HG03354 (cell line): ENCODE measurements at regions not wholly inside any gene's neighbourhood (a gene's known extent, or its start where the extent isn't known, plus 50 kb on each side); places are given as distances from the start of the nearest gene placed in this dataset.
"Not testable (repeated sequence)": the region's sequence is repeated elsewhere in the genome, so short reads cannot be mapped to it uniquely, and the experiment has no call there.

Experiments used
- ATAC-seq: cut with Tn5 transposase; IDR thresholded peaks from one replicate; pipeline ENCODE4 v1.9.1; 2021; ENCODE audit warnings: mild to moderate bottlenecking; ENCODE audit not compliant: unreplicated experiment, poor library complexity, severe bottlenecking

GRCh38 chrX:44785652-44786051 is 58.2 kb upstream of the DUSP21 start:
- no peak for ATAC-seq

- ATAC-seq: no peak
Observed at GRCh38 chrX:44784241-44784640, 59.6 kb upstream of the DUSP21 start.

- no peak for ATAC-seq
Observed at GRCh38 chrX:44778254-44778653, 65.6 kb upstream of the DUSP21 start.

- ATAC-seq: no peak
Observed at GRCh38 chrX:44775726-44776125, 68.1 kb upstream of the DUSP21 start.

- ATAC-seq: not testable (repeated sequence)
Observed at GRCh38 chrX:44774066-44774465, 69.8 kb upstream of the DUSP21 start.

GRCh38 chrX:44770121-44770520 is 73.7 kb upstream of the DUSP21 start:
- no peak for ATAC-seq

GRCh38 chrX:44767308-44767707 is 76.5 kb upstream of the DUSP21 start:
- ATAC-seq: no peak

GRCh38 chrX:44765556-44765955 is 78.3 kb upstream of the DUSP21 start:
- ATAC-seq: no peak

GRCh38 chrX:44747969-44748368 is 95.9 kb upstream of the DUSP21 start:
- no peak for ATAC-seq

- no peak for ATAC-seq
Observed at GRCh38 chrX:44747317-44747716, 96.5 kb upstream of the DUSP21 start.

- no peak for ATAC-seq
Observed at GRCh38 chrX:44744799-44745198, 99.0 kb upstream of the DUSP21 start.

GRCh38 chrX:44742480-44743155 is 101.2 kb upstream of the DUSP21 start:
- no peak for ATAC-seq

GRCh38 chrX:44741859-44742258 is 102.0 kb upstream of the DUSP21 start:
- ATAC-seq: not testable (repeated sequence)

GRCh38 chrX:44741458-44741857 is 102.4 kb upstream of the DUSP21 start:
- not testable (repeated sequence) for ATAC-seq

GRCh38 chrX:44735498-44735897 is 108.3 kb upstream of the DUSP21 start:
- ATAC-seq: no peak

- no peak for ATAC-seq
Observed at GRCh38 chrX:44733931-44734330, 109.9 kb upstream of the DUSP21 start.

GRCh38 chrX:44731160-44731559 is 112.7 kb upstream of the DUSP21 start:
- no peak for ATAC-seq

- ATAC-seq: no peak
Observed at GRCh38 chrX:44723426-44723825, 120.4 kb upstream of the DUSP21 start.

- no peak for ATAC-seq
Observed at GRCh38 chrX:44708470-44708869, 135.4 kb upstream of the DUSP21 start.

GRCh38 chrX:44705817-44706551 is 137.8 kb upstream of the DUSP21 start:
- ATAC-seq: no peak

- no peak for ATAC-seq
Observed at GRCh38 chrX:44698357-44698756, 145.5 kb upstream of the DUSP21 start.
